ENCODE measurements at regions not wholly inside any gene's neighbourhood (a gene's known extent, or its start where the extent isn't known, plus 50 kb on each side); places are given as distances from the start of the nearest gene placed in this dataset.

DNA sequence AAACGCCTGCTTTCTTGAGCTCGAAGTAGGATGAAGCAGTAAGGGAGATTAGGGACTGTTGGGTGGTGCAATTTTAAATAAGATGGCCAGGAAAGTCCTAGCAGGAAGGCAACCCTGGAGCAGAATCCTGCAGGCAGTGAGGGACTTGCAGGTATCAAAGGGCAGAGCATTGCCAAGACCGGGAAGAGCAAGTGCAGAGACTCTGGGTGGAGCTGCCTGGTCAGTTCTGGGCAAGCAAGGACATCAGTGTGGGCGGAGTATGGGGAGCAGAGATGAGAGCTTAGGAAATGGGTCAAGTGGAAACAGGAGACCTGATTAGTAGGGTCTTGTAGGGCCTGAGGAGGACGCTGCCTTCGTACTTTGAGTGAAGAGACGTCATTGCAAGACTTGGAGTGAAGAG, 64.4 kb upstream of the NCK2 start:
- Histone ChIP-seq H3K9me1 (ENCODE audit: insufficient read depth, low read length) (no peaks in the 10 kb centered on the region), H4K91ac (ENCODE audit: insufficient read depth, low read depth, low read length) (no peak overlapping the region), H2BK120ac (ENCODE audit: low read depth, low read length) (no peak overlapping the region), H2AK5ac (ENCODE audit: low read depth, low read length) (no peak overlapping the region), H3K14ac (replicated peaks; ENCODE audit: low read depth, low read length) (no peak overlapping the region), H3K56ac (ENCODE audit: extremely low read depth, insufficient read depth, low read length) (no peak overlapping the region), H3K27me3 (ENCODE audit: control insufficient read depth, insufficient read depth, low read length) (peaks cover 31% of the 10 kb centered on the region), H3K23ac (ENCODE audit: low read depth, low read length) (no peak overlapping the region), H4K20me1 (ENCODE audit: insufficient read depth, low read length) (no peaks in the 10 kb centered on the region), H2AFZ (replicated peaks; ENCODE audit: low read length, poor library complexity) (no peak overlapping the region), H4K8ac (ENCODE audit: low read depth in 2 of 2, low read length in 2 of 2) (no peak overlapping the region), H3K9me3 (ENCODE audit: control insufficient read depth, insufficient read depth, low read length) (no peaks in the 10 kb centered on the region), H3K4me3 (ENCODE audit: insufficient read depth, low read depth, low read length) (no peak overlapping the region), H2BK20ac (ENCODE audit: low read depth, low read length) (no peak overlapping the region), H3K27ac (ENCODE audit: insufficient read depth, low read length) (no peak overlapping the region), H3K18ac (ENCODE audit: low read depth, low read length) (no peak overlapping the region), H4K5ac (ENCODE audit: low read depth, low read length) (no peak overlapping the region), H3K79me1 (ENCODE audit: low read depth in 1 of 2, low read length in 2 of 2) (no peaks in the 10 kb centered on the region), H2AK9ac (replicated peaks; ENCODE audit: low read depth, low read length, poor library complexity) (no peak overlapping the region), H3K4me2 (ENCODE audit: low read depth, low read length) (no peak overlapping the region), H3K36me3 (ENCODE audit: control insufficient read depth, insufficient read depth, low read length) (no peaks in the 10 kb centered on the region), H3K4ac (ENCODE audit: low read depth, low read length) (no peak overlapping the region), H3K9ac (ENCODE audit: low read depth, low read length) (no peak overlapping the region), H2BK5ac (ENCODE audit: low read depth, low read length, poor library complexity, severe bottlenecking) (no peak overlapping the region), H2BK15ac (ENCODE audit: low read depth, low read length) (no peak overlapping the region), H3K4me1 (ENCODE audit: control insufficient read depth, insufficient read depth, low read length) (no peaks in the 10 kb centered on the region)
- TF ChIP-seq, protein P1, sequence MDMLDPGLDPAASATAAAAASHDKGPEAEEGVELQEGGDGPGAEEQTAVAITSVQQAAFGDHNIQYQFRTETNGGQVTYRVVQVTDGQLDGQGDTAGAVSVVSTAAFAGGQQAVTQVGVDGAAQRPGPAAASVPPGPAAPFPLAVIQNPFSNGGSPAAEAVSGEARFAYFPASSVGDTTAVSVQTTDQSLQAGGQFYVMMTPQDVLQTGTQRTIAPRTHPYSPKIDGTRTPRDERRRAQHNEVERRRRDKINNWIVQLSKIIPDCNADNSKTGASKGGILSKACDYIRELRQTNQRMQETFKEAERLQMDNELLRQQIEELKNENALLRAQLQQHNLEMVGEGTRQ (IDR thresholded peaks at IDR 0.05; ENCODE audit: low read depth, low read length), result no peak
- TF ChIP-seq SMC3 (IDR thresholded peaks at IDR 0.05; ENCODE audit: low read depth, low read length) (no peak), MXI1 (IDR thresholded peaks at IDR 0.05; ENCODE audit: borderline replicate concordance, low read depth, low read length) (no peak), FOS (IDR thresholded peaks at IDR 0.05; ENCODE audit: low read depth, low read length) (no peak), RCOR1 (IDR thresholded peaks at IDR 0.05; ENCODE audit: insufficient replicate concordance, low read length) (no peak), NFE2L2 (IDR thresholded peaks at IDR 0.05; ENCODE audit: low read depth, low read length) (no peak), MAFK (IDR thresholded peaks at IDR 0.05; ENCODE audit: low read depth, low read length) (no peak), RAD21 (IDR thresholded peaks at IDR 0.05; ENCODE audit: low read length) (no peak), BHLHE40 (IDR thresholded peaks at IDR 0.05; ENCODE audit: low read depth, low read length) (no peak), MAZ (IDR thresholded peaks at IDR 0.05; ENCODE audit: borderline replicate concordance, low read depth, low read length) (no peak), CHD1 (IDR thresholded peaks at IDR 0.05; ENCODE audit: low read depth, low read length) (no peak), POLR2A (IDR thresholded peaks at IDR 0.05; ENCODE audit: low read depth, low read length) (no peak), RFX5 (IDR thresholded peaks at IDR 0.05; ENCODE audit: low read depth, low read length) (no peak), CEBPB (IDR thresholded peaks at IDR 0.05; ENCODE audit: low read depth, low read length) (no peak)
- TF ChIP-seq, protein P2, sequence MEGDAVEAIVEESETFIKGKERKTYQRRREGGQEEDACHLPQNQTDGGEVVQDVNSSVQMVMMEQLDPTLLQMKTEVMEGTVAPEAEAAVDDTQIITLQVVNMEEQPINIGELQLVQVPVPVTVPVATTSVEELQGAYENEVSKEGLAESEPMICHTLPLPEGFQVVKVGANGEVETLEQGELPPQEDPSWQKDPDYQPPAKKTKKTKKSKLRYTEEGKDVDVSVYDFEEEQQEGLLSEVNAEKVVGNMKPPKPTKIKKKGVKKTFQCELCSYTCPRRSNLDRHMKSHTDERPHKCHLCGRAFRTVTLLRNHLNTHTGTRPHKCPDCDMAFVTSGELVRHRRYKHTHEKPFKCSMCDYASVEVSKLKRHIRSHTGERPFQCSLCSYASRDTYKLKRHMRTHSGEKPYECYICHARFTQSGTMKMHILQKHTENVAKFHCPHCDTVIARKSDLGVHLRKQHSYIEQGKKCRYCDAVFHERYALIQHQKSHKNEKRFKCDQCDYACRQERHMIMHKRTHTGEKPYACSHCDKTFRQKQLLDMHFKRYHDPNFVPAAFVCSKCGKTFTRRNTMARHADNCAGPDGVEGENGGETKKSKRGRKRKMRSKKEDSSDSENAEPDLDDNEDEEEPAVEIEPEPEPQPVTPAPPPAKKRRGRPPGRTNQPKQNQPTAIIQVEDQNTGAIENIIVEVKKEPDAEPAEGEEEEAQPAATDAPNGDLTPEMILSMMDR (conservative IDR thresholded peaks at IDR 0.05; ENCODE audit: low read depth, low read length), result no peak
- TF ChIP-seq, protein P3, sequence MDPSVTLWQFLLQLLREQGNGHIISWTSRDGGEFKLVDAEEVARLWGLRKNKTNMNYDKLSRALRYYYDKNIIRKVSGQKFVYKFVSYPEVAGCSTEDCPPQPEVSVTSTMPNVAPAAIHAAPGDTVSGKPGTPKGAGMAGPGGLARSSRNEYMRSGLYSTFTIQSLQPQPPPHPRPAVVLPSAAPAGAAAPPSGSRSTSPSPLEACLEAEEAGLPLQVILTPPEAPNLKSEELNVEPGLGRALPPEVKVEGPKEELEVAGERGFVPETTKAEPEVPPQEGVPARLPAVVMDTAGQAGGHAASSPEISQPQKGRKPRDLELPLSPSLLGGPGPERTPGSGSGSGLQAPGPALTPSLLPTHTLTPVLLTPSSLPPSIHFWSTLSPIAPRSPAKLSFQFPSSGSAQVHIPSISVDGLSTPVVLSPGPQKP (IDR thresholded peaks at IDR 0.05; ENCODE audit: borderline replicate concordance, low read depth, low read length), result no peak
- no TSS peak for BruUV-seq (replicated peaks)
- ChIA-PET POLR2A (ENCODE audit: unreplicated experiment) (no interaction called here), CTCF (interaction anchor here (1.1 kb wide), 1 partner anchor 110 kb away, joined by 3 read pairs; no protein-coding TSS in a partner anchor)
- in situ Hi-C loops (cut with MboI; ENCODE audit: low sequenced_read_pairs) (no loop called here), dilution Hi-C loops (cut with HindIII; ENCODE audit: low sequenced_read_pairs, unreplicated experiment) (no loop called here), intact Hi-C loops (cut with micrococcal nuclease) (no loop called here)
- WGBS, 2 experiments (ENCODE audit: extremely low coverage in 2 of 2, insufficient read length in 1 of 2), result 50% methylated on average over 6 of the region's 7 CpGs; no CpG with 5 or more reads in 1 of the 2 experiments
- DNase-seq (no peak), ATAC-seq (ENCODE audit: low read depth) (no peak)
